ENCODE measurements at regions not wholly inside any gene's neighbourhood (a gene's known extent, or its start where the extent isn't known, plus 50 kb on each side); places are given as distances from the start of the nearest gene placed in this dataset.

- DNase-seq: no peak
These were observed 1459.4 kb upstream of the TENM4 start for GRCh38 chr11:80900265-80900664.

GRCh38 chr11:80899381-80899780 lies 1458.6 kb upstream of the TENM4 start:
- no peak for DNase-seq

GRCh38 chr11:80898910-80899309 lies 1458.1 kb upstream of the TENM4 start:
- no peak for DNase-seq

DNA sequence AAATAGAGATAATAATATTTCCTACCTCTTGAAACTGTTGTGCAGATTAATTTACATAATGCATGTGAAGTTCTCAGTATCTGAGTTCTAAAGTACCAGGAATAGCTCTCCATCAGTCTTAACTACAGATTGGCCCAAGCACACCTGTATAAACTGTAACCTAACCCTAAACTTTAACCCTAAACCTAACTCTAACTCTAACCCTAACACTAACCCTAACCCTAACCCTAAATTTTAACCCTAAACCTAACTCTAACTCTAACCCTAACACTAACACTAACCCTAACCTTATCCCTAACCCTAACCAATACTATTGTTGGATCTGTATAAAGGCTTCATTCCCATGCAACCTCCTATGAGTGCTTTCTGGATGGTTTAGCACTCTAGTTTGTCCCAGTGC lies 1445.9 kb upstream of the TENM4 start:
- DNase-seq: no peak

- DNase-seq: no peak
These were observed 1432.6 kb upstream of the TENM4 start for GRCh38 chr11:80873310-80873999.

DNA sequence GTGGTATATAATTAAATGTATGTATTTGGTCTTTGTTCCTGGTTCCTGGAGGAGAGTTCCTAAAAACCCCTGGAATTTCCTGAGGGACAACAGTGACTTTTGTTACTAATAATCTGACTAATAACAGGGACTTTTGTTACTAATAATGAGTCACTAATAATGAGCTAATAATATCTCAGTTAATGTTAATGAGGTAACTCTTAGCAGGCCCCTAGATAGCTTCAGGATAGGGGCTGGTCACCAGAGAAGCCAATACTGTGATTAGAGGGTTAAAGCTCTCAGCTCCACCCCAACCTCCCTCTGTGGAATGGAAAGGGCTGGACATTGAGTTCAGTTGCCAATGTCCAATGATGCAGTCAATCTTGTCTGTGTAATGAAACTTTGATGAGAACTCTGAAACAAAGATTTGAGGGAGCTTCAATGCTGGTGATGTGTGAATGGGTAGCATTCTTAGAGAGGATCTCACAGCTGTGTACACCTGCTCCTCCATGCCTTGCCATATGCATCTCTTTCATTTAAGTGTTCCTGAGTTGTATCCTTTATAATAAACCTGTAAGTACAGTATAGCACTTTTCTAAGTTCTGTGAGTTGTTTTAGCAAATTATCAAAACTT lies 1431.4 kb upstream of the TENM4 start:
- DNase-seq: no peak

GRCh38 chr11:80868831-80869230 lies 1428.0 kb upstream of the TENM4 start:
- no peak for DNase-seq

DNA sequence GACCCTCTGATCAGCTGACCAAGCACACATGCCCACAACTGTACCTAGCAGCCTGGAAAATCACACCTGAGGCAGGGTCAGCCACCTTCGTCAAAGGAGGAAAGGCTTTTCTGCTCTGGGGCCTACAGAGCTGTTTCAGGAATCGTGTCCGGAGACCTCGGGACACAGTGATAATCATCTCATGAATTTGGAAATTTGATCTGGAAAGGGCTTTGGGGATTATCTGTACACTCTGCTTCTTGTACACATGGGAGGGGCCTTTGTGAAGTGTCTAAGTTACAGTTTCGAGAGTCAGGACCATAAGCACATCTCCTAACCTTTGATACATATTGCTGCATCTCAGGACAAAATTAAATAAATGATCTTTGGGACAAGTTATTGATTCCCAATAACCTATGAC lies 1421.2 kb upstream of the TENM4 start:
- DNase-seq: no peak

DNA sequence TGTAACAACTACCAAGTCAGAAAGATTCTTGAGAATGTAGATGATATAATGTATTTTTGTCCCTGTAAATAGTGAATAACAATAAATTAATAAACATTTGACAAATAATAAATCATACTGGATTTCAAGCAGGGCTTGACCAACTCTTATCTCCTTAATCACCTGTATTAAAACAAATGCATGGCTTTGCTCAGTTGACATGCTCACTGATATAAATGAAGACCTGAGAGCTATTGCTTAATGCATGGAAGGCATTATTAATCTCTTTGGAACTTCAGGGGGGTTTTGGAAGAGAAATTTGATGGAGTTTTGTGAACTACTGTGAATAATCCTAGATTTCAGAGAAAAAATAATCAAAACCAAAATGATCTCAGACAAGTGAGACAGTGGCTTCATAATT lies 1420.4 kb upstream of the TENM4 start:
- no peak for DNase-seq

DNA sequence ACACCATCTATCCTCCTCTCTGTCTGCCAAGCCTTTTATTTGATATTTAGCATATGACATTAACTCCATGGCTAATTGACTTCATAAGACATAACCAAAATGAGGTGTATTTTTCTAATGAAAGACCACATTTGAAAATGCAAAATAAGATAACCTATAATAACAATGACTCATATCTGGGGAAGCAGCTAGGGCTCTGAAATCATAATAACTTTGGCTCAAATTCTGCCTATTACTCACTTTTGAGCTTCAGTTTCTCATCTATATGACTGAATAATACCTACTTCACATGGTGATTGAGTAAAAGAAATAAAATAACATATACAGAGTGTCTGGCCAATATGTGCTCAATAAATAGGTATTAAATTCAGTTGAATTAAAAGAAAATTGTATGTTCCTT lies 1419.8 kb upstream of the TENM4 start:
- DNase-seq: no peak

DNA sequence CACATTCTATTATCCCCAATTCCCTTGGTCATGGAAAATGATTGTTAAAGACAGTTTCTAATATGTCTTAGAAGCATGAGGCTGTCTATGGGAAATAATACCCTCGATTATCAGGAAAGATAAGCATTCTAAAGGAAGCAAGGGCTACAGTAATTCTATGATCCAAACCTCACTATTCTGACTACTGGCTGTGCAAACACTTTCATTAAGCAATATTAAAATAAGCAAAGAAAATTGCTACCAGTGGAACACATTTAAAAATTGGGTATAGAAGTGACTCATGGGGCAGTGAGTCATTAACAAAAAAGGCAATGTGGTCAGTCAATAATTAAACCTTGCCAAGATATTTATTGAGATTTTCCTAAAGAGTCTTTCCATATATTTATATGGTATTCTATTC lies 1415.2 kb upstream of the TENM4 start:
- no peak for DNase-seq

DNA sequence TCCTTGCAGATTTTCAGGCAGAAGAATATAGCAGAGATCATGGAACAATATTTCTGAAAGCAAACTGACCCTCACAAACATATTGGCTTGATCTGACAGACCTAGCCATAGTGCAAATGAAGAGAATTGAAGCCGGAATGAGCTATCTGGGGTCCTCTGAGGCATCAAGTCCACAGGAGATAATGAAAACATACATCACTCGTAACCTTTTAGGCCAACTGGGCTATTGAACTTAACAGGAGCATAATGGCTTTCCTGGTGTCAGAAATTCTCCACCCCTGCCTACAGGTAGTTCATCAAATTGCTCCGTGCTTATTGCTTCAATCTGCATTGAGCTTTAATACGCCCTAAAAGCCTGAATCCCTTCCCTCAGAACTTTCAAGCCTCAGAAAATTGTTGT lies 1414.6 kb upstream of the TENM4 start:
- DNase-seq: no peak

GRCh38 chr11:80849253-80849652 lies 1408.4 kb upstream of the TENM4 start:
- DNase-seq: no peak

GRCh38 chr11:80846979-80847378 lies 1406.1 kb upstream of the TENM4 start:
- no peak for DNase-seq

DNA sequence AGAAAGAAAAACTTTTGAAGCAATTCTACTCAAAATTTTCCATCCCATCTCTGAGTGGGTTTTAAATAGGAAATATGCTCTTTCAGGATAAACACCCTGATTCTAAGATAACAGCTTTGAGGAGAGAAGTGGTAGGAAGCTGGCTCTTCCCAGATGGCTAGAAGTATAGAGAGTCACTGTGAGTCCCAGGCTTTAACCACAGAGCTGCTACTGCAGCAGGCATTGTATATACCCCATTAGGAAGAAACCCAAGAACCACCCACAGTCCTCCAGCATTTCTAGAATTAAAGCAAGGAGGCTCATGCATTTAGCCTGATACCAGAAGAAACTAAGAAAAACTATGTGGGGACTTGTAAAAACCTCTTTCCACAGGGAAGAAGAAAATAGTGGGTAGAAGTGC lies 1405.6 kb upstream of the TENM4 start:
- DNase-seq: no peak

DNA sequence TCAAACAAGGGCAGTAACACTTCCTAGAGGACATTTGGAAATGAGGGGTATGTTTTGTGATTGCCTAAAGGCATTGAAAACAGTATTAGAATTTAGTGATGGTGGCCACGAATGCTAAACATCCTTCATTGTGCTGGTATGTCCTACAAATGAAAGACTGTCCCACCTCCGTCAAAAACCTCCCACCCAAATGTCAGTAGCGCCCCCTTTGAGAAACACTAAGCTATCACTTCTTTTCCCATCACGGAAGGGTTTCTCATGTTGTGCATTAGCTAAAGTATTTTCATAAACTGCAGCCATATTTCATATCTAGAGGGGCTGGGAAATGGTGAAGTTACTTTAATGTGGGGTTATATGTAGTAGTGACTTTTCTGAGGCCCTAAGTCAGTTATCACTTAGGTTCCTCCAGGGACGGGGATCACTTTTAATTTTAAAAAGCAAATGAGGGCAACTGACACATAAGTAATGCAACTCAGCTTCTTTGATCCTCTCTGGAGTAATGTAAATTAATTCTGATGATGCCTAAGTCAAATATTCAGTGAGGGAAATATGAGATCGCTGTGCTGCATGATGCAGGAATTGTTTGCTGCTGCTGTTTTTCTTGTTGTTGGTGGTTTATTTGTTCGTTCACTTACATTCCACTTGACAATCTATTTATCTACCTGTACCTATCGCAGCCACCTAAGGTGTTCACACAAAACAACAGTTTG lies 1403.4 kb upstream of the TENM4 start:
- no peak for DNase-seq

DNA sequence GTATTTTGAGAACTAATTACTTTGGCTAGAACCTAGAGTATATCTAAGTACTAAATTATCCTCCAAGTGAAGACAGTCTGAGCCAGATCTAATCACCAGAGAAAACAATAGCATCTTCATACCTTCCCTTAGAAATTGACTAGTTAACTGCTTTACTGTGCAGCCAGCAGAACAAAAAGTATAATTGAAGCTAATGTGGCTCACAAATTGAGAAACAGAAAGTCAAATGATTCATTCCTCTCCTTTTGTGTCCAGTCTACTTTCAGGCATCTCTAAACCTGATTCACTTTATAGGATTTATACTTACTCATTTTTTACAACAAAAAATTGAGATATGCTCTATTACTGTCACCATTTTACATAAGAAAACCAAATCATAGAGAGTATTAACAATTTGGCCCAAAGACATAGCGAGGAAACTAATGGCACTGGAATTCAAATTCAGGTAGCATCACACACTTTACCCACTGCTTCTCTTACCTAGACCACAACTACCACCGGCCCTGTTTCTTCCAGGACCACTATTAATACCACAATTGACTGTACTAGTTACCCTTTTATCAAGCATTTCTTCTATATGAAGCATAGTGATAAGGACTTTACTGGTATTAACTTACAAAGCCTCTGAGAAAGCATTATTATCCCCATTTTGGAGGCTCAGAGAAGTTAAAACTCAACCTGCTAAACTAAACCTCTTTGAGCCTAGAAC lies 1402.6 kb upstream of the TENM4 start:
- no peak for DNase-seq

DNA sequence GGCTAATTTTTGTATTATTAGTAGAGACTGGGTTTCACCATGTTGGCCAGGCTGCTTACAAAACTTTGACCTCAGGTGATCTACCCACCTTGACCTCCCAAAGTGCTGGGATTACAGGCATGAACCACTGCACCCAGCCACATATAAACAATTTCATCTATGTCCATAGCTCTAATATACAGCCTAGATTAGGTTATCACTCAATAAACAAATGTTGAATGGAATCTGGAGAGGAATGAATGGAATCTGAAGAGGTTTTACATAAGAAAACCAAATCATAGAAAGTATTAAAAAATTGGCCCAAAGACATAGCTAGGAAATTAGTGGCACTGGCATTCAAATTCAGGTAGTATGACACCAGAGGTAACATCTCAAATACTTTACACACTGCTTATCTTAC lies 1401.4 kb upstream of the TENM4 start:
- no peak for DNase-seq

GRCh38 chr11:80841675-80842074 lies 1400.8 kb upstream of the TENM4 start:
- no peak for DNase-seq

- DNase-seq: no peak
These were observed 1397.3 kb upstream of the TENM4 start for GRCh38 chr11:80838153-80838552.

GRCh38 chr11:80837051-80837450 lies 1396.2 kb upstream of the TENM4 start:
- DNase-seq: no peak

GRCh38 chr11:80831374-80831773 lies 1390.5 kb upstream of the TENM4 start:
- no peak for DNase-seq

DNA sequence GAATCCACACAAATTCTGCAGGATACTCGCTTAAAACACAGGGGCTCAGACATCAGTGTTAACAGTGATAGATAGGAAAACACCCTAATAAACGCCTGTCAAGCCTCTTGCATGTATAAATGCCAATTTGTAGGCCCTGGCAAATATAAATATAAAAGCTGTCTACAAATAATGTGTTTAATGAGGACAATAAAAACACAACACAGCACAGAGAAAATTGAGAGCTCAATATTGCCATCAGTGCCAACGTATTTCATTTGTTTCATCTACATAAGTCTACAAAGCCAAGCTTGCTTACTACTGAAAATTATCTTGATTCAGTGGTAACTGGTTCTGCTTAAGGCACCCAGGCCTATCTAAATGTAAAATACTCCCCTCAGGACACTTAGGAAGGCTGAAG lies 1387.0 kb upstream of the TENM4 start:
- no peak for DNase-seq

- no peak for DNase-seq
These were observed 1386.0 kb upstream of the TENM4 start for GRCh38 chr11:80826808-80827207.
